Endodermal cell (in vitro differentiated cells): ENCODE measurements at regions not wholly inside any gene's neighbourhood (a gene's known extent, or its start where the extent isn't known, plus 50 kb on each side); places are given as distances from the start of the nearest gene placed in this dataset.

ENCODE experiments used
- DNase-seq: peaks from one replicate; pipeline ENCODE4 v3.0.0-alpha.2; 2017
- H3K27ac ChIP-seq: 2 replicates; pipeline ENCODE4 v1.5.1; 2013; ENCODE audit warnings: mild to moderate bottlenecking, low read depth, low read length, moderate library complexity
- H3K27me3 ChIP-seq: 2 replicates; pipeline ENCODE4 v1.6.1; 2013; ENCODE audit warnings: mild to moderate bottlenecking, low read length, moderate library complexity; ENCODE audit not compliant: insufficient read depth, control insufficient read depth, poor library complexity, severe bottlenecking
- H3K36me3 ChIP-seq: 2 replicates; pipeline ENCODE4 v1.7.0; 2013; ENCODE audit warnings: mild to moderate bottlenecking, low read length, moderate library complexity; ENCODE audit not compliant: control insufficient read depth, insufficient read depth
- H3K4me1 ChIP-seq: one replicate; pipeline ENCODE4 v1.7.0; 2013; ENCODE audit warnings: low read length; ENCODE audit not compliant: control insufficient read depth, insufficient read depth
- H3K4me3 ChIP-seq: 2 replicates; pipeline ENCODE4 v1.5.1; 2013; ENCODE audit warnings: mild to moderate bottlenecking, low read length, moderate library complexity
- H3K9ac ChIP-seq: 2 replicates; pipeline ENCODE4 v1.6.1; 2013; ENCODE audit warnings: mild to moderate bottlenecking, low read length, moderate library complexity; ENCODE audit not compliant: poor library complexity, severe bottlenecking; ENCODE audit errors: extremely low read depth
- H3K9me3 ChIP-seq: 2 replicates; pipeline ENCODE4 v1.6.1; 2013; ENCODE audit warnings: mild to moderate bottlenecking, low read length, moderate library complexity; ENCODE audit not compliant: control insufficient read depth
- H3K27ac Mint-ChIP-seq: 2 replicates; pipeline ENCODE4 v1.8.0; 2020; ENCODE audit warnings: mixed read lengths
- H3K27me3 Mint-ChIP-seq: 2 replicates; pipeline ENCODE4 v1.8.0; 2021; ENCODE audit warnings: mild to moderate bottlenecking, mixed read lengths; ENCODE audit not compliant: insufficient read depth
- H3K36me3 Mint-ChIP-seq: 2 replicates; pipeline ENCODE4 v1.8.0; 2020; ENCODE audit warnings: low read depth, mixed read lengths
- H3K4me1 Mint-ChIP-seq: 2 replicates; pipeline ENCODE4 v1.8.0; 2020; ENCODE audit warnings: mixed read lengths
- H3K4me3 Mint-ChIP-seq: 2 replicates; pipeline ENCODE4 v1.8.0; 2020; ENCODE audit warnings: mild to moderate bottlenecking, moderate library complexity, mixed read lengths
- H3K9me3 Mint-ChIP-seq: 2 replicates; pipeline ENCODE4 v1.8.0; 2020; ENCODE audit warnings: mild to moderate bottlenecking, mixed read lengths
- CTCF ChIP-seq: fragments of 200-600 bp; sonication (generic); conservative IDR thresholded peaks from 2 replicates; pipeline ENCODE4 v1.5.0; 2021; ENCODE audit warnings: antibody characterized with exemption, mild to moderate bottlenecking
- WGBS, 2 experiments: methylation state at CpG; one replicate each; pipeline versions ENCODE4 v1.1.5 to v1.1.7; 2013; ENCODE audit warnings: missing lambda C conversion rate in 2 of 2, mixed read lengths in 1 of 2; ENCODE audit not compliant: insufficient coverage in 1 of 2, insufficient read length in 1 of 2; 5-methylcytosine and 5-hydroxymethylcytosine counted together

GRCh38 chr13:40442231-40442630 lies 224.2 kb downstream of the FOXO1 start:
- Mint-ChIP-seq H3K9me3 (peaks cover 2% of the 10 kb centered on the region), H3K4me3 (no peak overlapping the region), H3K4me1 (peaks cover 5% of the 10 kb centered on the region), H3K27ac (no peak overlapping the region), H3K27me3 (no peaks in the 10 kb centered on the region), H3K36me3 (no peaks in the 10 kb centered on the region)
- no peak for DNase-seq
- no peaks in the 10 kb centered on the region for H3K36me3 ChIP-seq
- H3K27ac ChIP-seq = no peak overlapping the region
- H3K9me3 ChIP-seq = peaks cover 10% of the 10 kb centered on the region
- TF ChIP-seq CTCF = no peak
- no peaks in the 10 kb centered on the region for H3K4me1 ChIP-seq
- no peak overlapping the region for H3K4me3 ChIP-seq
- 89 to 94% methylated on average over 5 of the region's 5 CpGs for WGBS, 2 experiments
- H3K9ac ChIP-seq = no peak overlapping the region
- no peaks in the 10 kb centered on the region for H3K27me3 ChIP-seq

GRCh38 chr13:40442826-40443225 lies 223.6 kb downstream of the FOXO1 start:
- H3K36me3 ChIP-seq = no peaks in the 10 kb centered on the region
- H3K4me3 ChIP-seq = no peak overlapping the region
- no peaks in the 10 kb centered on the region for H3K27me3 ChIP-seq
- H3K27ac Mint-ChIP-seq = no peak overlapping the region
- no peak overlapping the region for H3K4me3 Mint-ChIP-seq
- WGBS, 2 experiments = 74 to 76% methylated on average over 5 of the region's 6 CpGs
- DNase-seq = no peak
- peaks cover 10% of the 10 kb centered on the region for H3K9me3 ChIP-seq
- H3K9me3 Mint-ChIP-seq = peaks cover 2% of the 10 kb centered on the region
- no peak for TF ChIP-seq CTCF
- H3K4me1 Mint-ChIP-seq = peaks cover 5% of the 10 kb centered on the region
- H3K4me1 ChIP-seq = no peaks in the 10 kb centered on the region
- H3K9ac ChIP-seq = no peak overlapping the region
- H3K36me3 Mint-ChIP-seq = no peaks in the 10 kb centered on the region
- no peaks in the 10 kb centered on the region for H3K27me3 Mint-ChIP-seq
- H3K27ac ChIP-seq = no peak overlapping the region

GRCh38 chr13:40444241-40444640 lies 222.2 kb downstream of the FOXO1 start:
- H3K27me3 Mint-ChIP-seq = no peaks in the 10 kb centered on the region
- no peak for DNase-seq
- H3K9me3 Mint-ChIP-seq = peaks cover 6% of the 10 kb centered on the region
- peaks cover 5% of the 10 kb centered on the region for H3K4me1 Mint-ChIP-seq
- Histone ChIP-seq H3K9ac (no peak overlapping the region), H3K4me3 (no peak overlapping the region), H3K9me3 (peaks cover 14% of the 10 kb centered on the region), H3K27me3 (no peaks in the 10 kb centered on the region), H3K27ac (no peak overlapping the region), H3K4me1 (no peaks in the 10 kb centered on the region), H3K36me3 (no peaks in the 10 kb centered on the region)
- no peaks in the 10 kb centered on the region for H3K36me3 Mint-ChIP-seq
- no peak overlapping the region for H3K4me3 Mint-ChIP-seq
- no peak for TF ChIP-seq CTCF
- WGBS, 2 experiments = 79 to 95% methylated on average over 2 of the region's 3 CpGs
- no peak overlapping the region for H3K27ac Mint-ChIP-seq
